ENCODE measurements at regions not wholly inside any gene's neighbourhood (a gene's known extent, or its start where the extent isn't known, plus 50 kb on each side); places are given as distances from the start of the nearest gene placed in this dataset.

DNA sequence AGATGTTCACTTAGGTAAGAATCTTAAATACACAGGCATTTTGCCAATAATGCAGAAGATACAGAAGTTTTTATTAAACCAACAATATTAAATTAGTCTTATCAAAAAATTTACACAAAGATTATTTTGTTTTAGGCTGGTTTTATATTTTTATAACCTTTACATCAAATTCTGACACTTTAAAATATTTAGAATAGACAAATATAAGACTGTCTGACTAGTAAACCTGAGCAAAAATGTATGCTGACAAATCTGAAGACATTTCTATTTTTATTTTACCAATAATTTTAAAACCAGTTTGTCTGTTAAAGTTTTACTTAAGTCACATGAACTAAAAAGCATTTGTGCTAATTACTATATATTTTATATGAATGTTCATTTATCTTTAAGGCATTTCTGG is 72.1 kb upstream of the ZNF236 start:
- TF ChIP-seq POLR2AphosphoS5 (IDR thresholded peaks at IDR 0.05; ENCODE audit: borderline replicate concordance, low read depth, low read length) (no peak), EZH2 (IDR thresholded peaks at IDR 0.05) (no peak), FOXP2 (optimal IDR thresholded peaks at IDR 0.05; ENCODE audit: control extremely low read depth, extremely low read length, insufficient read depth) (no peak)

Measured in SK-N-MC (cell line).